Activated naive CD8-positive, alpha-beta T cell treated with anti-CD3 and anti-CD28 coated beads, Interleukin-2, amount 10 ng/mL, durations not matched to agents 7 days and 5 days (primary cell): ENCODE measurements at regions not wholly inside any gene's neighbourhood (a gene's known extent, or its start where the extent isn't known, plus 50 kb on each side); places are given as distances from the start of the nearest gene placed in this dataset.

Source experiments
- ATAC-seq: fragments of 150-1000 bp; cut with Tn5 transposase; one replicate; pipeline ENCODE4 v1.10.0; 2021; ENCODE audit warnings: low read depth, moderate library complexity
- POLR2A ChIA-PET: fragments of 350-600 bp; sonication (Branson Sonifier 250); formaldehyde crosslinking; loops from one replicate; lab custom pipeline; 2021; ENCODE audit warnings: antibody characterized with exemption; lab: Charles Lee
- DNase-seq: peaks from one replicate; pipeline ENCODE4 v3.0.0; 2021
- H3K27ac Mint-ChIP-seq: one replicate; pipeline ENCODE4 v1.8.0; 2022; ENCODE audit warnings: mild to moderate bottlenecking, mixed read lengths
- H3K27me3 Mint-ChIP-seq: one replicate; pipeline ENCODE4 v1.8.0; 2022; ENCODE audit warnings: mild to moderate bottlenecking, moderate library complexity, mixed read lengths
- H3K36me3 Mint-ChIP-seq: one replicate; pipeline ENCODE4 v1.8.0; 2021; ENCODE audit warnings: mild to moderate bottlenecking, mixed read lengths
- H3K4me1 Mint-ChIP-seq: one replicate; pipeline ENCODE4 v1.8.0; 2021; ENCODE audit warnings: mixed read lengths
- H3K4me3 Mint-ChIP-seq: one replicate; pipeline ENCODE4 v1.8.0; 2022; ENCODE audit warnings: mild to moderate bottlenecking, moderate library complexity, mixed read lengths
- H3K9me3 Mint-ChIP-seq: one replicate; pipeline ENCODE4 v1.8.0; 2021; ENCODE audit warnings: mixed read lengths

GRCh38 chr10:131655101-131655849 is 245.5 kb upstream of the PPP2R2D start:
- no peaks in the 10 kb centered on the region for H3K4me1 Mint-ChIP-seq
- no peaks in the 10 kb centered on the region for H3K9me3 Mint-ChIP-seq
- no peak overlapping the region for H3K27ac Mint-ChIP-seq
- POLR2A ChIA-PET = no interaction called here
- H3K27me3 Mint-ChIP-seq = peaks cover 2% of the 10 kb centered on the region
- DNase-seq = no peak
- no peak for ATAC-seq
- no peaks in the 10 kb centered on the region for H3K36me3 Mint-ChIP-seq
- H3K4me3 Mint-ChIP-seq = no peak overlapping the region

GRCh38 chr10:131656009-131656408 is 244.8 kb upstream of the PPP2R2D start:
- DNase-seq = no peak
- no peak overlapping the region for H3K27ac Mint-ChIP-seq
- POLR2A ChIA-PET = no interaction called here
- no peak overlapping the region for H3K4me3 Mint-ChIP-seq
- no peak for ATAC-seq
- H3K36me3 Mint-ChIP-seq = no peaks in the 10 kb centered on the region
- peaks cover 2% of the 10 kb centered on the region for H3K9me3 Mint-ChIP-seq
- peaks cover 2% of the 10 kb centered on the region for H3K27me3 Mint-ChIP-seq
- H3K4me1 Mint-ChIP-seq = no peaks in the 10 kb centered on the region

GRCh38 chr10:131656431-131656841 is 244.4 kb upstream of the PPP2R2D start:
- H3K4me3 Mint-ChIP-seq = no peak overlapping the region
- no peak for DNase-seq
- H3K27me3 Mint-ChIP-seq = peaks cover 2% of the 10 kb centered on the region
- H3K27ac Mint-ChIP-seq = no peak overlapping the region
- POLR2A ChIA-PET = no interaction called here
- ATAC-seq = no peak
- no peaks in the 10 kb centered on the region for H3K36me3 Mint-ChIP-seq
- no peaks in the 10 kb centered on the region for H3K4me1 Mint-ChIP-seq
- H3K9me3 Mint-ChIP-seq = peaks cover 2% of the 10 kb centered on the region

- POLR2A ChIA-PET = no interaction called here
- Mint-ChIP-seq H3K4me3 (no peak overlapping the region), H3K9me3 (peaks cover 2% of the 10 kb centered on the region), H3K36me3 (no peaks in the 10 kb centered on the region), H3K27ac (no peak overlapping the region), H3K4me1 (no peaks in the 10 kb centered on the region), H3K27me3 (no peaks in the 10 kb centered on the region)
- DNase-seq (no peak), ATAC-seq (no peak)
Measured at GRCh38 chr10:131657318-131657984, 243.4 kb upstream of the PPP2R2D start.

GRCh38 chr10:131657985-131658330 is 242.8 kb upstream of the PPP2R2D start:
- no peak overlapping the region for H3K27ac Mint-ChIP-seq
- H3K27me3 Mint-ChIP-seq = no peaks in the 10 kb centered on the region
- H3K4me3 Mint-ChIP-seq = no peak overlapping the region
- DNase-seq (no peak), ATAC-seq (no peak)
- POLR2A ChIA-PET = no interaction called here
- no peaks in the 10 kb centered on the region for H3K4me1 Mint-ChIP-seq
- H3K9me3 Mint-ChIP-seq = peaks cover 2% of the 10 kb centered on the region
- no peaks in the 10 kb centered on the region for H3K36me3 Mint-ChIP-seq

- no peaks in the 10 kb centered on the region for H3K36me3 Mint-ChIP-seq
- POLR2A ChIA-PET = no interaction called here
- H3K4me3 Mint-ChIP-seq = no peak overlapping the region
- DNase-seq (no peak), ATAC-seq (no peak)
- H3K4me1 Mint-ChIP-seq = no peaks in the 10 kb centered on the region
- H3K27ac Mint-ChIP-seq = no peak overlapping the region
- H3K9me3 Mint-ChIP-seq = peaks cover 2% of the 10 kb centered on the region
- no peaks in the 10 kb centered on the region for H3K27me3 Mint-ChIP-seq
Measured at GRCh38 chr10:131658476-131659110, 242.2 kb upstream of the PPP2R2D start.

GRCh38 chr10:131660427-131660826 is 240.4 kb upstream of the PPP2R2D start:
- POLR2A ChIA-PET = no interaction called here
- H3K4me1 Mint-ChIP-seq = no peaks in the 10 kb centered on the region
- peaks cover 2% of the 10 kb centered on the region for H3K9me3 Mint-ChIP-seq
- no peaks in the 10 kb centered on the region for H3K27me3 Mint-ChIP-seq
- ATAC-seq = no peak
- no peaks in the 10 kb centered on the region for H3K36me3 Mint-ChIP-seq
- no peak overlapping the region for H3K27ac Mint-ChIP-seq
- DNase-seq = no peak
- no peak overlapping the region for H3K4me3 Mint-ChIP-seq

- H3K27me3 Mint-ChIP-seq = no peaks in the 10 kb centered on the region
Measured at GRCh38 chr10:131662851-131663250, 238.0 kb upstream of the PPP2R2D start.

GRCh38 chr10:131663351-131663750 is 237.5 kb upstream of the PPP2R2D start:
- Mint-ChIP-seq H3K36me3 (no peaks in the 10 kb centered on the region), H3K9me3 (peaks cover 2% of the 10 kb centered on the region), H3K27me3 (no peaks in the 10 kb centered on the region), H3K4me1 (no peaks in the 10 kb centered on the region), H3K27ac (no peak overlapping the region), H3K4me3 (no peak overlapping the region)
- DNase-seq (no peak), ATAC-seq (no peak)
- POLR2A ChIA-PET = no interaction called here

More at GRCh38 chr10:131662851-131663250, 238.0 kb upstream of the PPP2R2D start:
- DNase-seq = no peak
- POLR2A ChIA-PET = no interaction called here
- H3K36me3 Mint-ChIP-seq = no peaks in the 10 kb centered on the region
- H3K4me1 Mint-ChIP-seq = no peaks in the 10 kb centered on the region
- ATAC-seq = no peak
- H3K27ac Mint-ChIP-seq = no peak overlapping the region
- no peak overlapping the region for H3K4me3 Mint-ChIP-seq
- H3K9me3 Mint-ChIP-seq = peaks cover 2% of the 10 kb centered on the region

- Mint-ChIP-seq H3K4me1 (no peaks in the 10 kb centered on the region), H3K27me3 (no peaks in the 10 kb centered on the region), H3K36me3 (no peaks in the 10 kb centered on the region), H3K4me3 (no peak overlapping the region), H3K9me3 (no peaks in the 10 kb centered on the region), H3K27ac (no peak overlapping the region)
- POLR2A ChIA-PET = no interaction called here
- ATAC-seq (no peak), DNase-seq (no peak)
Measured at GRCh38 chr10:131666091-131666490, 234.7 kb upstream of the PPP2R2D start.

- Mint-ChIP-seq H3K9me3 (no peaks in the 10 kb centered on the region), H3K27ac (no peak overlapping the region), H3K4me3 (no peak overlapping the region), H3K27me3 (no peaks in the 10 kb centered on the region), H3K36me3 (no peaks in the 10 kb centered on the region), H3K4me1 (no peaks in the 10 kb centered on the region)
- POLR2A ChIA-PET = no interaction called here
- no peak for ATAC-seq
- DNase-seq = no peak
Measured at GRCh38 chr10:131667047-131667446, 233.8 kb upstream of the PPP2R2D start.

GRCh38 chr10:131667561-131667960 is 233.2 kb upstream of the PPP2R2D start:
- Mint-ChIP-seq H3K36me3 (no peaks in the 10 kb centered on the region), H3K27me3 (no peaks in the 10 kb centered on the region), H3K9me3 (peaks cover 3% of the 10 kb centered on the region), H3K27ac (no peak overlapping the region), H3K4me1 (no peaks in the 10 kb centered on the region), H3K4me3 (no peak overlapping the region)
- ATAC-seq (no peak), DNase-seq (no peak)
- POLR2A ChIA-PET = no interaction called here

GRCh38 chr10:131668903-131669302 is 231.9 kb upstream of the PPP2R2D start:
- ATAC-seq (no peak), DNase-seq (no peak)
- Mint-ChIP-seq H3K9me3 (peaks cover 3% of the 10 kb centered on the region), H3K4me3 (no peak overlapping the region), H3K27ac (no peak overlapping the region), H3K4me1 (no peaks in the 10 kb centered on the region), H3K36me3 (no peaks in the 10 kb centered on the region), H3K27me3 (no peaks in the 10 kb centered on the region)
- POLR2A ChIA-PET = no interaction called here

- H3K36me3 Mint-ChIP-seq = no peaks in the 10 kb centered on the region
- H3K27me3 Mint-ChIP-seq = no peaks in the 10 kb centered on the region
- peaks cover 3% of the 10 kb centered on the region for H3K9me3 Mint-ChIP-seq
- ATAC-seq = no peak
- H3K27ac Mint-ChIP-seq = no peak overlapping the region
- H3K4me3 Mint-ChIP-seq = no peak overlapping the region
- POLR2A ChIA-PET = no interaction called here
- DNase-seq = no peak
- no peaks in the 10 kb centered on the region for H3K4me1 Mint-ChIP-seq
Measured at GRCh38 chr10:131669838-131670237, 231.0 kb upstream of the PPP2R2D start.
